Adrenal gland (tissue), 5 donors: ENCODE measurements at regions not wholly inside any gene's neighbourhood (a gene's known extent, or its start where the extent isn't known, plus 50 kb on each side); places are given as distances from the start of the nearest gene placed in this dataset.

Source experiments
- CTCF ChIP-seq, 6 experiments: fragments of 450-650 bp in 4 of 6; fragments of 200-600 bp in 2 of 6; sonication (generic) in 1 of 6; IDR thresholded peaks; 1 replicate in 5 of 6; 2 replicates in 1 of 6; pipeline versions ENCODE4 v1.5.1 to v1.8.0; 2016 to 2021; ENCODE audit warnings: antibody characterized with exemption in 6 of 6, mild to moderate bottlenecking in 2 of 6, moderate library complexity in 1 of 6
- POLR2A ChIP-seq, 2 donors: fragments of 450-650 bp; IDR thresholded peaks; one replicate each; pipeline ENCODE4 v1.6.1; 2017; ENCODE audit warnings: antibody characterized with exemption in 2 of 2, mild to moderate bottlenecking in 2 of 2, moderate library complexity in 1 of 2
- donor health status: DM: no; HTN: no; CAD: no.

GRCh38 chr3:21297304-21297703, 453.7 kb downstream of the ZNF385D start:
- TF ChIP-seq CTCF (IDR thresholded peaks at IDR 0.05) (no peak), POLR2A (IDR thresholded peaks at IDR 0.05) (no peak)
